Right lobe of liver (tissue), 4 donors: ENCODE measurements at regions not wholly inside any gene's neighbourhood (a gene's known extent, or its start where the extent isn't known, plus 50 kb on each side); places are given as distances from the start of the nearest gene placed in this dataset.

Experiments
- POLR2A ChIP-seq: fragments of 450-650 bp; IDR thresholded peaks from one replicate; pipeline ENCODE4 v1.6.1; 2017; ENCODE audit warnings: antibody characterized with exemption, mild to moderate bottlenecking
- TF ChIP-seq, protein P1 (sequence below), 4 donors: fragments of 200-600 bp in 3 of 4; fragments of 450-650 bp in 1 of 4; IDR thresholded peaks; one replicate each; pipeline versions ENCODE4 v1.5.1 to v1.8.0; 2016 to 2022; ENCODE audit warnings: antibody characterized with exemption in 4 of 4, mild to moderate bottlenecking in 2 of 4
- donor health status: DM: no; HTN: no; CAD: no.
- donor health status: DM: no; HTN: no; CAD: no.
- donor health status: DM: no; HTN: yes; CAD: no.

GRCh38 chr9:25752398-25752797 lies 74.2 kb upstream of the TUSC1 start:
- no peak for TF ChIP-seq POLR2A
- TF ChIP-seq, protein P1, sequence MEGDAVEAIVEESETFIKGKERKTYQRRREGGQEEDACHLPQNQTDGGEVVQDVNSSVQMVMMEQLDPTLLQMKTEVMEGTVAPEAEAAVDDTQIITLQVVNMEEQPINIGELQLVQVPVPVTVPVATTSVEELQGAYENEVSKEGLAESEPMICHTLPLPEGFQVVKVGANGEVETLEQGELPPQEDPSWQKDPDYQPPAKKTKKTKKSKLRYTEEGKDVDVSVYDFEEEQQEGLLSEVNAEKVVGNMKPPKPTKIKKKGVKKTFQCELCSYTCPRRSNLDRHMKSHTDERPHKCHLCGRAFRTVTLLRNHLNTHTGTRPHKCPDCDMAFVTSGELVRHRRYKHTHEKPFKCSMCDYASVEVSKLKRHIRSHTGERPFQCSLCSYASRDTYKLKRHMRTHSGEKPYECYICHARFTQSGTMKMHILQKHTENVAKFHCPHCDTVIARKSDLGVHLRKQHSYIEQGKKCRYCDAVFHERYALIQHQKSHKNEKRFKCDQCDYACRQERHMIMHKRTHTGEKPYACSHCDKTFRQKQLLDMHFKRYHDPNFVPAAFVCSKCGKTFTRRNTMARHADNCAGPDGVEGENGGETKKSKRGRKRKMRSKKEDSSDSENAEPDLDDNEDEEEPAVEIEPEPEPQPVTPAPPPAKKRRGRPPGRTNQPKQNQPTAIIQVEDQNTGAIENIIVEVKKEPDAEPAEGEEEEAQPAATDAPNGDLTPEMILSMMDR (IDR thresholded peaks at IDR 0.05) = no peak
